HG03469 (cell line): ENCODE measurements at regions not wholly inside any gene's neighbourhood (a gene's known extent, or its start where the extent isn't known, plus 50 kb on each side); places are given as distances from the start of the nearest gene placed in this dataset.

ENCODE experiments used
- ATAC-seq: cut with Tn5 transposase; IDR thresholded peaks from one replicate; pipeline ENCODE4 v1.9.1; 2021; ENCODE audit warnings: mild to moderate bottlenecking, moderate library complexity, moderate number of reproducible peaks; ENCODE audit not compliant: unreplicated experiment

DNA sequence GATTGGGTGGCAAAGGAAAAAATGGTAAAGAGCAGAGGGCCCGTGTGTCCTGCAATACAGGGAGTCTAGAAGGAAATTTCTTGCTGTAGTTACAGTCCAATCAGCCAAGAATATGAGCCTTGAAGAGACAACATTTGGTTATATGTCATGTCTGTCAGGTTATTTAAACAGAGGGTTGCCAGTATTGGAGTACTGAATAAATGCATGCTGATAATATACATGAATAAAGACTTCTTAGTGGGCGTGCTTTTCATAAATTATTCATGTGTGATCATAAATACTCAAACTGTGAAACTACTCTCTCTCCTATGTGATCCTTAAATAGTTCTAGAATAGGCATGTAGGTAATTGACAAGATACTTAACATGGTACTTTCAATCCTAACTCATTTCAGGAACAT lies 249.0 kb downstream of the CRPPA start:
- no peak for ATAC-seq

DNA sequence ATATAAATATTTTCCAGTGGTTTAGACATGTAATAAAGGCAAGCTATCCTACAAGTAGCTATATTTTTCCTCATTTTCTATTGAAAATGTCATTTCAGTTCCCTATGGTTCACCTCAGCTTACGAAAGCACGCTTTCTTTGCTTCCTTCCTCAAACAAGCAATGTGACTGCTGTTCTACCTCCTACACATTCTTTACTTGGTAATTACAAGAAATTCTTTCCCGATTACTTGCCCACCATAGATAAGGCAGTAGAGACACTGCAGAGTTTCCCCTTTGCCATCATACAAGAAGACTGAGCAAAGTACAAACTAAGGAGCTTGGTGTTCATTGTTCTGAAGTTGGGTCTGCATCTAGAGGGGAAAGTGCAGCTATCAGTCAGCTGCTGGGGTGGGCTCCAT lies 249.4 kb downstream of the CRPPA start:
- no peak for ATAC-seq

DNA sequence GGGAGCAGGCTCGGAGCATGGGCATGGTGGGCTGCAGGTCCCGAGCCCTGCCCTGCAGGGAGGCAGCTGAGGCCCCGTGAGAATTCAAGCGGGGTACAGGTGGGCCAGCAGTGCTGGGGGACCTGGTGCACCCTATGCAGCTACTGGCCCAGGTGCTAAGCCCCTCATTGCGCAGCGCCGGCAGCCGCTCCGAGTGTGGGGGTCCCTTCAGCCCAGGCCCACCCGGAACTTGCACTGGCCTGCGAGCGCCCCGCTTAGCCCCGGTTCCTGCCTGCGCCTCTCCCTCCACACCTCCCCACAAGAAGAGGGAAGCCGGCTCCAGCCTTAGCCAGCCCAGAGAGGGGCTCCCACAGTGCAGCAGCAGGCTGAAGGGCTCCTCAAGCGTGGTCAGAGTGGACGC lies 250.7 kb downstream of the CRPPA start:
- ATAC-seq, result no peak

DNA sequence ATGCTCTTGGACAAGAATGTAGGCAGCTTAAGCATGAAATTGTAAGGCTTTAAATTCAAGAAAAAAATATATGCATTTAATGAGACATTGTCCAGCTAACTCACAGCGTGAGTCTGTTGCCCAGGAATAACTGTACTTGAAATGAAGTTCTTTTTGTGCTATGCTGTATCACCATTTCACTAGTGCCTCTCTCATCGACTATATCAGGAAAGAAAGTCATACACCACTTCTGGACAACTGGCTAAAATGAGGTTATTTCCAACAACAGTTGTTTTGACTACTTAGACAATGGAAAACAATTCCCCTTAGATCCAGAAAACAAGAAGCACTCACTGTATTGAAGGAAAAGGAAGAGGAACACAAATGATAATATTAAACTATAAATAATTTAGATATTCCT lies 251.8 kb downstream of the CRPPA start:
- ATAC-seq, result no peak

DNA sequence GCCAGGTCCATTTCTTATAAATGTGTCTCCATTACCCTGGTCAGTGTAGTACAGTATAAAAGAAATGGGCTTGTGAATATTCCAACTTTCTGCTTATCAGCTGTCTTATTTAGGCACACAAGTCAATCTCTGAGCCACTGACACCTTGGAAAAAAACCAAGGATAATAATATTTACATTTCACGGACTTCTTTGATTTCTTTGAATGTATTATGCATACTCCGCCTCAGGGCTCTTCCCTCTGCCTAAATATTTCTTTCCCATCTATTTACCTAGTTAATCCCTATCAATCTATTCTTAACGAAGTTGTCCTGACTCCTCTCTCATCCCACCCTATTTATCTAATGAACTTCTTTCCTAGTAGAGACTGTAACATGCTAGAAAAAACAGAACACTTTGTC lies 253.8 kb downstream of the CRPPA start:
- ATAC-seq, result no peak

DNA sequence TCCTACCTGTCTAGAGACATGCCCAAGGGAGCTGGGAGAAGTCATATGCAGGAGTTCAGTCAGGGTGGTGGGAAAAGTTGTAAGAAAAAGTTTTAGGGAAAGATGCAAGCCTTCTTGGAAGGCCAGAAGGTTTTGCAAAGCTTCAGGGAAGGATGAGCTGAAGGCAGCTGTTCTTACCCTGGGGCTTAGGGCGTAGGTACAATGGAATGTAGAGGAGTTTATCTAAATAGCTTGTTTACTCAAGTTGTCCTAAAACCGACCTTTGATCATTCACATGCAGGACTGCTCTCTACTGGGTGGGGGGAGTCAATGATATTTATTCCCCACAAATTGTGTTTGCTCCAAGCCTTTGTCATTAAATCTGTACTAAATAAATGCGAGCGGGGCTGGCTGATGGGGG lies 277.0 kb downstream of the CRPPA start:
- no peak for ATAC-seq

DNA sequence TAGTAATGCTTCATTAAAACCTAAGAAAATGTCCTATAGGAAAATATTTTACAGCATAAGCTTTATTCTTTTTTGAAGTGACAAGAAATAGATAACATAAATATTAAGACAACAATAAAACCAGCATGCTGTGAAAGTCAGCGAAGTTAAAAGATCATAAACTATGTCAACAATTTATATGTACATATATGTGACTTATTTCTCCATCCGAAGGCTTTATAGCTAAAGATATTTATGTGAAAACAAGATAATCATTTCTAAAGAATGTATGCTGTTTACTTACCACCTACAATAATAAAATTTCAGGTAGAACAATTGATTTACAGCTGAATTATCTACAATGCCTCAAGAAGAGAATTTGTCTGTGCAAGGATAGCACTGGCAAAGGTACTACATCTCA lies 283.4 kb downstream of the CRPPA start:
- ATAC-seq, result no peak

DNA sequence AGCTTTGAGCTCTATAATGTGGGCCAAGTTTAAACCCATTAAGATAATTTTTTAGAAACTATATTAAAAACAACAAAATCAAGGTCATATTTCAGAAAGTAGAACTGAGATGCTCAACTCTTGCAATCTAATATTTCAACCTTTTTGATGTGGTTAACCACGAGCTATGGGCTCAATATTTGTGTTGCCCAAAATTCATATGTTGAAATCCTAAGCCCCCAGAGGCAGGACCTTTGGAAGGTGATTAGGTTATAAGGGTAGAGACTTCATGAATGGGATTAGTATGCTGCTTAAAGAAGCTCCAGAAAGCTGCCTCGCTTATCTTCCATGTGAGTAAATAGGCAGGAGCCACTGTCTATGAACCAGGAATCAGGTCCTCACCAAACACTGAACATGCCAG lies 284.4 kb downstream of the CRPPA start:
- ATAC-seq, result no peak

DNA sequence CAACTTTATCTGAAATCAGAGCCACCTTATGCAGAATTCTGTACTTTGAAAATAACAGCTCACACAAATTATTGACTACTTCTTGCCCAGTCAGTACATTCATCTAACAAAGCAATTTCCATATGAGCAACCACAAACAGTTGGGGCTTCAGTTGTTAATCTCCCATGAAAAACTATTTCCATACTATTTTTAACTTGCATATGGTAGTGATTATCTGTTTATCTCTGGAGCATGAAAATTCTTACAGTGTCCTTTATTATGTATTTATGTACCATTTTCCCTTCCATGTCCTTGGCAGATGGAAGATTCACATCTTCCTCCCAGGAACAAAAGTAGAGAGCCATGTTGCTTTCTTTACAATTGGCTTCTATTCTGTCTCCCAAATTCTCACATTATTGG lies 285.7 kb downstream of the CRPPA start:
- ATAC-seq, result no peak

DNA sequence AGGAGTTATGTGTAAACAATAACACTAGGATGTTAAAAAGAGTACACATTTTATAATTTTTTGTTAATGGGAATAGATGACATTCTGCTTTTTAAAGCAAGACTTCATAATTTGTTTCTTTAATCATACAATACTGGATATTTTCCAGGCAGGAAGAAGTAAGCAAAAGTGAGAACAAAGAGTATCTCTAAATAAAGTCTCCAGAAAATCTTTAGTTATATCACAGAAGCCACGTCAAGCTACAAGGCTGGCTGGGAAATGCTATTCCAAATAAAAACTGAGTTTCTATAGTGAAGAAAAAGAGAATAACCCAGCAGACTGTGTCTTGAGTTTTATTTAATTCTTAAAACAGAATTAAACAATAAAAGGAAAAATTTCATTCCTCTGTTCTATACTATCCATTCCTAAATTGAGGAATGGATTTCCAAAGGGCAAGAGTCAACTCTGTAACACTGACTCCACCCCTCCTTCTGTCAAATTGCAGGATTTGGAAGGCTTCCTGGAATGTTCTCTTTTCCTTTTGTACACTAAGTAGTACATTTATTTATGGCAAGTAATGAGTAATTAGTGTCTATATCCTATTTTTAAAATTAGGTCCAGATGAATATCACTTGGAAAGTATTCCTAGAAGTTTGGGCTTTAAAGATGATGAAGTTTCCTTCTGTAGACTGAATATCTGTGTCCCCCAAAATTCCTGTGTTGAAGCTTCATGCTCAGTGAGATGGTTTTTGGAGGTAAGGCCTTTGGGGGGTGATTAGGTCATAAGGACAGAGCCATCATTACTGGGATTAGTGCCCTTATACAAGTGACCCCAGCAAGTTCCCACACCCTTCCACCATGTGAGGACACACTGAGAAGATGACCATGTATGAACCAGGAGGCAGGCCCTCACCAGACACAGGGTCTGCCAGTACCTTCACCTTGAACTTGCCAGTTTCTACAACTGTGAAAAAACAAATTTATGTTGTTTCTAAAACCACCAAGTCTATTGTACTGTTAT lies 290.9 kb downstream of the CRPPA start:
- no peak for ATAC-seq

DNA sequence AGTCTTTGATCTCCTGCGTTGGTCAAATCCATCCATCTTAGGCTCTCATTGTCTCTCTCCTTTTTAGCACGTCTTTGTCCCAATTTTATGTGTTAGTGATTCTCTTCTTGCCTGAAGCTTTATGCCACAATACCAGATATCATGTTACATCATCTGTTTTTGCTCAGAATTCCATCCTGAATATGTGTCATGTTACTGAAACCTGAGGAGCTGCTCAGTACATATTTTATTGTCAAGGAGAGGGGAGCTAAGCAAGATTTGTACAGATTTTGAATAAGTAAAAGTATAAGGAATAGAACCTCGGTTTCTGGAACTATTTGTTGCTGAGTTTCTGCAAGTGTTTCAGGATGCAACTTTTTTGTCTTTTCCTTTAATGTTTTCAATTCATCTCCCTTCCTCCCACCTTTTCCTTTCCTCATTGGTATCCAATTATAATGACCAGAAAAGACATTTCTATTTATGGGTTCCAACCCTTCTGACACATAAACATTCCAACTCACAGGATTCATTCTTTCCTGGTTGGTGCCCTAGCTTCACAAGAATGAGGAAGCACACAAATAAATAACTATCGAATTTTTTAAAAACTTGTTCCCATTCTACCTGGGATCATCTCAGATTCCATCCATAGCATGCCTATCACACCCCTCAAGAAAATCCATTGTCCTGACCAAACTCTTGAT lies 291.8 kb downstream of the CRPPA start:
- no peak for ATAC-seq

DNA sequence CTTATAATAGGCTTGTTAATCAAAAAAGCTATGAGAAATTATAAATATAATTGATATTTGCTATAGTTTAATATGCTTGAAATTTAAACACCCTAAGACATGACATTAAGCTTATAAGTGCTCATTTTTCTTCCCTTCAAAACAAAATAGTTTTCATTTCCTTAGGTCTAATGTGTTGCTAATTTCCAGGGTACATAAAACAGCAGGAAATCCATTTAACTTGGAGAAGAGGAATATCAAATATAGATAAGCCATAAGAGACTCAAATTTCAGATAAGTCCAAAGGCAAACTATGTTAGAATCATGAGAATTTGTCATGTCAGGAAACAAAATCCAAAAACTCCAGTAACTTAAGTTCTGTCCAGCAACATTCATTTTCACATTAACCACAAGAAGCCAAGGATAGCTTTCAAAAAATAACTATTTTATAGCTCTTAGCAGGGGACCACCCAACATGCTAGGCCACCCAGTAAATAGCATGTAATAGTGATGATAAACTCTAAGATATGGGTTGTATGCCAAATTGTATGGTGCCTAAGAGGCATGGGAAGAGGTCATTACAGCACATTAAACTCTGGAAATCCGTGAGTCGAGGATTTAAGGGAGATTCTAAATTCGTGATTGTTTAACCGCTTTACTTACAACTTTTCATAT lies 298.1 kb downstream of the CRPPA start:
- ATAC-seq, result no peak

DNA sequence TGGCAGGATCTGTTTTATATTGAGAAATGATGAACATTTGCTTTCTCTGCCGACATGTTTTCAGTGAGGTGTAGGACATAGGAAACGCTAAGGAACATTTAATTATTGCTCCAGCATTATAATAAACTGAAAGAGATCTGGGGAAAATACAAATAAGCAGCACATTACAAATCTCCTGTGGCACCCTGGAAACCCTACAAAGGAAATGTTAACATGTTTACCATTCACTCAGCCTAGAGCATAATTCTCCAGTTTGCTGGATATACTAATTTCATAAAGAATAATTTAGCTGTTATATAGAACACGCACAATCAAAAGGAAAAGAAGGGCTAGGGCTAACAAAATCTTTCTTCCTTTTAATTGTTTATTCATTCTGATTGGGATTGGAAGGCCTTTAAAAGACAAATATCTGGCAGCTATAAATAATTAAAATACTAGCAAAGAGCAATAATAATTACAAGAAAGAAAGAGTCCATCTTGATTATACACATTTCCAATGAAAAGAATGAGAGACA lies 299.4 kb downstream of the CRPPA start:
- no peak for ATAC-seq

DNA sequence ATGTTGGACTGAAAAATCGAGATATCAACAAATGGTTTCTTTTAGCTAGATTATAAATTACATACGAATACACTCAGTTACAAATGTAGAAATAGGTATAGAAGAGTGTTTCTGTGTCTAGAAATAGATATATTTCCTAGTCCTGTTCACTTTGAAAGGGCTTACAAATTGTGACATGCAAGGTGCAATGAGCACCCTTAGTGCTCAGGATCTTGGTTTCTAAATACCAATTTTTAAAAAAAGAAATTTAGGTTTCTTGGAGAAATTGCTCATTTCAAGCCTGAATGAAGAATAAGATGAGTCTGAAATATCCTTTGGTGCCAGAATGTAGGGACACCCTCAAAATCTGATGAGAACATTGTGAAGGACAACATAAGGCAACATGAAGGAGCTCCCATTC lies 306.0 kb downstream of the CRPPA start:
- ATAC-seq, result no peak

DNA sequence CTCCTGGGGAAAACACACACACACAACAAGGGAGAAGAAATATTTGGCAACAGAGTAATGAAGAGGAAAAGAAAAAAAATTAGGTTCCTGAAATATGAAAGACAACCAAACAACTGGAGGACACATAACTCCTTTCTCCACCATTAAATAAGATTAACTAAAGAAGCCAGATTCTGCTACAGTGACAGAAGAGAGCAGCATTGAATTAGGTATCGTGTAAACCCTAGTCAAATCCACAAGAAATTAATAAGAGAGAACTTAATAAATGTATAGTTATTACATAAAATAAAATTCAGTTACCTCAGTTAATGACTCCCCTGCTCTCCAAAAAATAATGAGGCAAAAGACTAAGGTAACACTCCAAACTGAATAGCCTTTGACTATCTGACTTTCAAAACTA lies 306.7 kb downstream of the CRPPA start:
- no peak for ATAC-seq

DNA sequence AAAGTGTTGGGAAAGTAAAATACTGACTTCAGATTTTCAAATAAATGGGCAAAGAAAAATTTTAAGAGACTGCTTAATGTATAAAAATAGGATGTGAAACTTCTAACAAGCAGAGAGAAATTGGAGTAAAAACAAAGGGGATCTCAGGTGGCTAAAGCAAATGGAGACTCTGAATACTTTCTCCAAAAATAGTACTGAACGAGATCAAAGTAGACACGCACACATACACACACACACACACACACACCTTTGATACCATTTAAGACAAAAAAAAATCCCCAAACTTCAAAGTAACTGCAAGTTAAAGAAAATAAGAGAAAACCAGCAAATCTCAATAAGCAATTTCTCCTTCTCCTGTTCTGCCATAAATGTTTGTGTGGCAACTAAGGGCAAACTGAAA lies 307.3 kb downstream of the CRPPA start:
- ATAC-seq, result no peak

DNA sequence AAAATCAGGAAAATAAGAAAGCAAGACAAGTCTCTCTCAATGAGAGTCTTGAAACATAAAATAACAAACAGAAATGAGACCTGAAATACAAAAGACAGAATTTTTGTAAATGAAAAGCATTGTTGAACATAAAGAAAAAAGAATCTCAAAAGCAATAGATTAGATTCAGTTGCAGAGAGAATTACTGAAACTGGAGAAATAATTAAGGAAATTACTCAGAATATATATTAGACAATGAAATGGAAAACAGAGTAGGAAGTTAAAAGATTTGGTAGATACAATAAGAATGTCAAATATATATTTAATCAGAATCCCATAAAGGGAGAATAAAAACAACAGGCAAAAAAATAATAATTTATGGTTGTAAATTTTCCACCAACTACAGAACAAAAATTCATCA lies 308.3 kb downstream of the CRPPA start:
- no peak for ATAC-seq

DNA sequence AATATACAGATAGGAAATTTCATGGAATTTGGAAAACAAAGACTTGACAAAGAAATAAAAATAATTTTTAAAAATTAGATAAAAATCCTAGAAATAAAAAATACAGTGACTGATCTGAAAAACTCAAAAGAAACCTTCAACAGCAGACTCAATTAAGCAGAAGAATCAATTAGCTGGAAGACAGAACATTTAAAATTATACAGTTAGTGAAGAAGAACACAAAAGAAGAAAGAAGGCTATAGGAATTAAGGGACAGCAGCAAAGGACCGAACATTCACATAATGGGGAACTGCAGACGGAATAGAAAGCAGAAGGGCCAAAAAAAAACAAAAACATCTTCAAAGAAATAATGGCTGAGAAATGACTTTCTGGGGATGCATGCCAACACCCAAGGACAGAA lies 314.5 kb downstream of the CRPPA start:
- no peak for ATAC-seq

DNA sequence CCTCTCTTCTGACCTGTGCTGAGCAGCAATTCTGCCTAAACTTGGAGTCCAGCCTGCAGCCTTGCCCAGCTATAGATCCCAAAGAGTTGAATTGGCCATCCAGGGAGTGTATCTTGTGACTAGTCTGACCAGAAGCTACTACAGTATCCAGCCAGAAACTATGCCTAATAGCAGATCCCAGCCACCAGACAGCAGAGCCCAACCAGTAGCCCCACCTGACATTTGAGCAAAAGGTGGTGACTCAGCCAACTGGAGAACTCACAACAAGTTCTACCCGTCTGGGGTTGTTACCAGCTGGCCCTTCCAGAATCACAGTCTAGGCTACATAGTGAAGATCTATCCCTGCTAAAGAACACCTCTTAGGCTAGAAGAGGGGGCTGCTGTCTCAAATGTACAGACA lies 315.0 kb downstream of the CRPPA start:
- ATAC-seq, result no peak

DNA sequence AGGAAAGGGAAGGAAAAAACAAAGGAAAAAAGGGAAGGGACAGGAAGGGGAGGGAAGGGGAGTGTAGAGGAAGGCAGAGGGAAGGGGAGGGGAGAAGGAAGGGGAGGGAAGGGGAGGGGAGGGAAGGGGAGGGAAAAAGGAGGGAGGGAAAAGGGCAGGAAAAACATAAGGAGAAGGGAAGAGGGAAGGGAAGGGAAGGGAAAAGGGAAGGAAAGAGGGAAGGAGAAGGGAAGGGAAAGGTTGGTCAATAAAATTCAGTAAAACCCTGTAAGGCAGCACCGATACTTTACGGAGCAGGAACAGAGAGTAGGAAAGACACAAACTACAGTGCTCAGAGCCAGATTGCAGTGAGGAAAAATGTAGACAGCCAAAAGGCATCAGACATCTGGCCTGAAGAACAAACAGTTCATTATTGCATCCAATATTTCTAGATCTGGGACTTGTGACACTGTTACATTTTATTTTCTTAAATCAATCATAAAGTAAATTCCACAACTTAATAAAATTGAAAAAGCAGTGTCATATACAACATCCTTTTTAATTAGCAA lies 322.0 kb downstream of the CRPPA start:
- no peak for ATAC-seq

DNA sequence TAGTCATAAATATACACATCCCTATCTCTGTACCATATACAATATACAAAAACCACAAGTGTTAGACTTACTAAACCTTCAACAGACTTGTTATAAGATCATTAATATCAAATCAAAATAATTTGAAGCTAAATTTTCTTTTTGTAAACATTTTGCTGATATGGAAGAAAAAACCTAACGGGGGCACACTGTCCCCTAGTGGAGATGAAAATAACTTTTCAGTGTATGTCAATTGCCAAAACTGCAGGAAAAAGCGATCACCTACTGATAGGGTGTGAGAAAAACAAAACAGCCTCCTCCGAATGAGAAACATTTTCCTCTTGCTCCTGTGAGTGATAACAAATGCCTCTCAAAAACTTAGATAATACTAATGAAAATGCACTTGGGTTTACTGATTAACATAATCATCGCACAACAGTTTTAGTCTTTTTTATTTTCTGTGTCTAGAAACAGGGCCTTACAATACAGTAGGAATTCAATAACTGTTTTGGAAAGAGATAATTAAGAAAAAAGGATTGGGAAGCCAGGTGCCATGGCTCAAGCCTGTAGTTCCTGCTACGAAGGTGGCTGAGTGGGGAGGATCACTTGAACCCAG lies 322.7 kb downstream of the CRPPA start:
- ATAC-seq, result no peak
